ENCODE measurements at regions not wholly inside any gene's neighbourhood (a gene's known extent, or its start where the extent isn't known, plus 50 kb on each side); places are given as distances from the start of the nearest gene placed in this dataset.
"Not testable (repeated sequence)": the region's sequence is repeated elsewhere in the genome, so short reads cannot be mapped to it uniquely, and the experiment has no call there.

DNA sequence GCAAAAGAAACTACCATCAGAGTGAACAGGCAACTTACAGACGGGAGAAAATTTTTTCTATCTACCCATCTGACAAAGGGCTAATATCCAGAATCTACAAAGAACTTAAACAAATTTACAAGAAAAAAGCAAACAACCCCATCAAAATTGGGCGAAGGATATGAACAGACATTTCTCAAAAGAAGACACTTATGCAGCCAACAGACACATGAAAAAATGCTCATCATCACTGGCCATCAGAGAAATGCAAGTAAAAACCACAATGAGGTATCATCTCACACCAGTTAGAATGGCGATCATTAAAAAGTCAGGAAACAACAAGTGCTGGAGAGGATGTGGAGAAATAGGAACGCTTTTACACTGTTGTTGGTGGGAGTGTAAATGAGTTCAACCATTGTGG, 206.6 kb upstream of the HTR1E start:
- DNase-seq, result not testable (repeated sequence)

- no peak for DNase-seq
Observed at GRCh38 chr6:86730216-86730615, 207.1 kb upstream of the HTR1E start.

- DNase-seq, result no peak
Observed at GRCh38 chr6:86728976-86729375, 208.4 kb upstream of the HTR1E start.

- no peak for DNase-seq
Observed at GRCh38 chr6:86724695-86725094, 212.6 kb upstream of the HTR1E start.

GRCh38 chr6:86723729-86724128, 213.6 kb upstream of the HTR1E start:
- no peak for DNase-seq

DNA sequence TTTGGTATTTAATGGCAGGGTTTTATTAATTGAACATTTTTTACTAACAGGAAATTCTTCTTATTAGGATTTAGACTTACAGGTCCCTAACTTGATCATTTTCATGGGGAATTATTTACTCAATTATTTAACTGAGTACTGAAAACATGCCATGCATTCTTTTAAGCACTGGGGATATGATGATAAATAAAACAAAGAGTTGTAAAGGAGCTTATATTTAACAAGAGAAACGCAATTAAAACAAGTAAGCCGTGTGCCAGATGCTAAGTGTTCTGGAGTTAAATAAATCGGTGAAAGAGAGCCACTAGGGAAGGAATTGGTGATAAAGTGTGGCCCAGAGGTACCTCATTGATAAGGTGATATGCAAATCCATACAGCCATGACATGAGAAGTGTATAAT, 214.2 kb upstream of the HTR1E start:
- no peak for DNase-seq

- DNase-seq, result no peak
Observed at GRCh38 chr6:86722131-86722530, 215.2 kb upstream of the HTR1E start.

DNA sequence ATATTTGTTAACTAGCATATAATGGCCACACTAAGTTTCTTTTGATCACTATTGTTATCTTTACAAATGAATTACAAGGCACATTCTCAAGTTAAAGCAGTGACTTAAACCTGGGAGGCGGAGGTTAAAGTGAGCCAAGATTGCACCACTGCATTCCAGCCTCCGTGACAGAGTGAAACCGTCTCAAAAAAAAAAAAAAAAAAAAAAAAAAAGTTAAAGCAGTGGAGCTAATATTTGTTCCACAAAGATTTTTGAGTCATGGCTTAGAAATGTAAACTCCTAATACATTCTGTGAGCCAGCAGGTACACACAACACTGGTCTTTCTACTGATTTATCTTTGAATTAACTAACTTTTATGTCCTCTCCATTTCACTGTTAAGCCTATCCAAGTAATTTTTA, 221.7 kb upstream of the HTR1E start:
- DNase-seq, result no peak

DNA sequence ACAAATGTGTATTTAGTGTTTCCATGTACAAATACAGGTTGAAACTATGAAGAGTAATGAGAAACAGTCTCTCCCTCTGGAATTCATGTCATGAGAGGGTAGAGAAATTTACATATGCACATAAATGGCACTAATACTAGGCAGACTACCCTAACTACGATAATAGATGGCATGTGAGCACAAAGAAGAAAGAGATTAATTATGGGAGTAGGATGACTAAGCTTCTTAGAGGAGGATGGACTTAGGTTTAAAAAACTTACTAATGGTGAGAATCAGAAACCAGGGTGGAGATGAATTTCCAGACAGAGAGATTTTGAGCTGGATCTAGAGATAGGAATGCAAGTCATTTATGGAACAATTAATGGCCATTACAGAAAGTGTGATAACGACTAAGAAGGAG, 225.3 kb upstream of the HTR1E start:
- no peak for DNase-seq

GRCh38 chr6:86707545-86708120, 229.7 kb upstream of the HTR1E start:
- no peak for DNase-seq

DNA sequence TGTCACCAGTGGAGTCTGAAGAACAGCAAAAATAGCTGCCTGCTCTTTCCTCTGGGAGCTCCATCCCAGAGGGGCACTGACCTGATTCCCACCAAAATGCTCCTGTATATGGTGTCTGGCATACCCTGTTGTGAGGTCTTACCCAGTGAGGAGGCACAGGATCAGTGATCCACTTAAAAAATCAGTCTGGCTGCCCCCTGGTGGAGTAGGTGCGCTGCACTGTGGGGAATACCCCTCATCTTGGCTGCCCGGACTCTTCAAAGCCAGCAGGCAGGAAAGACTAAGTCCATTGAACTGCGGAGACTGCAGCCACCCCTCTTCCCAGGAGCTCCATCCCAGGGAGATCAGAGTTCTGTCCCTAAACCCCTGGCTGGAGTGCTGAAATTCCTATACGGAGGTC, 230.9 kb upstream of the HTR1E start:
- no peak for DNase-seq

DNA sequence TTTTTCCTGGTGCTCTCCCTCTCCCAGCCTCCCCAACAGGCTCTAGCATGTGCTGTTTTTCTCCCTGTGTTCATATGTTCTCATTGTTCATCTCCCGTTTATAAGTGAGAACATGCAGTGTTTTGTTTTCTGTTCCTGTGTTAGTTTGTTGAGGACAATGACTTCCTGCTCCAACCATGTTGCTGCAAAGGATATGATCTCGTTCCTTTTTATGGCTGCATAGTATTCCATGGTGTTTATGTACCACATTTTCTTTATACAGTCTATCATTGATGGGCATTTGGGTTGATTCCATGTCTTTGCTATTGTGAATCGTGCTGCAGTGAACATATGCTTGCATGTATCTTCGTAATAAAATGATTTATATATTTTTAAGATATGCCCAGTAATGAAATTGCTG, 236.1 kb upstream of the HTR1E start:
- not testable (repeated sequence) for DNase-seq

DNA sequence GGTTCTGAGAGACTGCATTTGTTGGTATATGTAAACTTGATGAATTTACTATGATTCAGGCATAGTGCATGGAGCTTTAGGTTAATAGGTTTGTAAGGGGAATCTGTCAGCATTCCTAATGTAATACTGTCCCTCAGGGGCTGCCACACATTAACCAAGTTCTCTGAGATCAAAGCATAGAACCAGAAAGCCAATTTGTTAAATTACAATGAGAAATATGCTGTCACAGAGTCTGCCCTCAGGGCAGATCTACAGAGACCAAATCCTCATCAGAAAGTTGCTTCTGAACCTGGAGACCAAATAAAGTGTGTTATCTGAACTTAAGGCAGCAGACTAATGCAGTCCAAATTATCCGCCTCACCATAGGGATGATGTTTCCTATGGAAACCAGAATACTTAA, 250.8 kb upstream of the HTR1E start:
- DNase-seq, result no peak

GRCh38 chr6:86685230-86685797, 252.0 kb upstream of the HTR1E start:
- DNase-seq, result no peak

GRCh38 chr6:86683132-86683908, 254.0 kb upstream of the HTR1E start:
- no peak for DNase-seq

GRCh38 chr6:86682297-86682696, 255.0 kb upstream of the HTR1E start:
- DNase-seq, result no peak

DNA sequence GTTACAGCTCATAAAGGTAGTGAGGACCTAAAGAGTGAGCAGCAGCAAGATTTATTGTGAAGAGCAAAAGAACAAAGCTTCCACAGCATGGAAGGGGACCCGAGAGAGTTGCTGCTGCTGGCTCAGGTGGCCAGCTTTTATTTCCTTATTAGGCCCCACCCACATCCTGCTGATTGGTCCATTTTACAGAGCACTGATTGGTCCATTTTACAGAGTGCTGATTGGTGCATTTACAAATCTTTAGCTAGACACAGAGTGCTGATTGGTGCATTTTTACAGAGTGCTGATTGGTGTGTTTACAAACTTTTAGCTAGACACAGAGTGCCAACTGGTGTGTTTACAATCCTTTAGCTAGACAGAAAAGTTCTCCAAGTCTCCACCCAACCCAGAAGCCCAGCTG, 256.2 kb upstream of the HTR1E start:
- DNase-seq, result not testable (repeated sequence)

- not testable (repeated sequence) for DNase-seq
Observed at GRCh38 chr6:86672125-86672524, 265.2 kb upstream of the HTR1E start.

DNA sequence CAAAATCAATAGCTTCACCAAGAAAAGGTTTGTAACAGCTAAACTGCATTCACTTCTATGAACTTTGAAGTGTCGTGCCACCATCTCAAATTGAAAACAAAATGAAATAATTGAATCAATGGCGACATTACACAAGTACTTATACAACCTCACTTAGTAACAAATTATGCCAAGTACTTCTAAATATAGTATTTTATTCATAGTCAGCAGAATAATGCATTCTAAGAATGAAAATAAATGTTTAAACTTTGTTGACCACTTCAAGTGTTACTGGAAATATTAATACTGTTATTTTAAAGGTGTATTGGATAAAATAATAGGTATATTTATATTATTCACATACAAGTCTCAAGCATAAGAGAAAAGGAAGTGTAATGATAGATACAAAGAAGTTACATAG, 280.1 kb upstream of the HTR1E start:
- DNase-seq, result no peak

- DNase-seq, result no peak
Observed at GRCh38 chr6:86629123-86629522, 308.2 kb upstream of the HTR1E start.

- no peak for DNase-seq
Observed at GRCh38 chr6:86619428-86619827, 317.9 kb upstream of the HTR1E start.

GRCh38 chr6:86615299-86615698, 322.0 kb upstream of the HTR1E start:
- DNase-seq, result no peak

- no peak for DNase-seq
Observed at GRCh38 chr6:86609549-86610388, 327.6 kb upstream of the HTR1E start.

DNA sequence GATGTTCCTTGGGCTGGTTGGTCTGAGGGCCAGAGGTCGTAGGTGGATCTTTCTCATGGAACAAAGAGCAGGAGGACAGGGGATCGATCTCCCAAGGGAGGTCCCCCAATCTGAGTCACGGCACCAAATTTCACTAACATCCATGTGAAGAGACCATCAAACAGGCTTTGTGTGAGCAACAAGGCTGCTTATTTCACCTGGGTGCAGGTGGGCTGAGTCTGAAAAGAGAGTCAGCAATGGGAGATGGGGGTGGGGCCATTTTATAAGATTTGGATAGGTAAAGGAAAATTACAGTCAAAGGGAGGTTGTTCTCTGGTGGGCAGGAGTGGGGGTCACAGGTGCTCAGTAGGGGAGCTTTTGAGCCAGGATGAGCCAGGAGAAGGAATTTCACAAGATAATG, 334.0 kb upstream of the HTR1E start:
- DNase-seq, result not testable (repeated sequence)

Data from SW 1271 (cell line).